ENCODE measurements at regions not wholly inside any gene's neighbourhood (a gene's known extent, or its start where the extent isn't known, plus 50 kb on each side); places are given as distances from the start of the nearest gene placed in this dataset.

- DNase-seq (ENCODE audit: low read depth): peak; percentile 1
- no peak overlapping the region for H3K4me3 ChIP-seq (replicated peaks; ENCODE audit: low read depth, low read length)
- no peak for TF ChIP-seq CTCF (IDR thresholded peaks at IDR 0.05; ENCODE audit: low read length, missing control alignments)
Observed at GRCh38 chr2:155645791-155646190, 686.7 kb downstream of the NR4A2 start.

DNA sequence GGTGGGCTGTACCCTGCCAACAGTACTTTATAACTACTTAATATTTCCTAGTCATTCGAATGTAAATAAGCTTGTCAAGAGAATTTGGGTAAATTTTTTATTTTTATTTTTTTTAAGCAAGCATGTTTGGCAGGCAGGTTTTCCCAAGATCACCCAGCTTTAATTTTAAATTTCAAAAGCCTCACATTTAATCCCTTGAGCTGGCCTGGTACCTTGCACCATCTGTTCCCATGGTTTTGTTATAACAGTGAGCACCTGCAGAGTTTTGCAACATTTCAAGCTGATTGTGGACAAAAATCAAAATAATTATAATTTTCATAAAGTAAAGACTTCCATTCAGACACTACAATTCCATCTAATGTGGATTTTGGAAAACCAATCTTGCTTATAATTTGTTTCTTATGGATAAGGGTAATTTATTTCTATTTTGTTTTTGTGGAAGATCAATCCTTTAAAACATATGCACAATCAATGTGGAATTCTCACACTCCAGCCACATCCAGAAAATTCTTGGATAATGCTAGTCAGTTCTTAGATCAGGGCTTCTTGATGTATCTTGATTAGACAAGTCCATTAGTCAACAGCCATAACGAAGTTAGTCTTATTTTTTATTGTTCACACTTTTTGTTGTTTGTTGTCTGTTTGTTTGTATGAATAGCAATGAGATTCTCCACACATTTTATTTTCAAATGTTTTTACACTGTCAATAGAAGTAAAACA, 689.3 kb downstream of the NR4A2 start:
- no peak for TF ChIP-seq CTCF (IDR thresholded peaks at IDR 0.05; ENCODE audit: low read length, missing control alignments)
- DNase-seq (ENCODE audit: low read depth): no peak
- no peak overlapping the region for H3K4me3 ChIP-seq (replicated peaks; ENCODE audit: low read depth, low read length)

DNA sequence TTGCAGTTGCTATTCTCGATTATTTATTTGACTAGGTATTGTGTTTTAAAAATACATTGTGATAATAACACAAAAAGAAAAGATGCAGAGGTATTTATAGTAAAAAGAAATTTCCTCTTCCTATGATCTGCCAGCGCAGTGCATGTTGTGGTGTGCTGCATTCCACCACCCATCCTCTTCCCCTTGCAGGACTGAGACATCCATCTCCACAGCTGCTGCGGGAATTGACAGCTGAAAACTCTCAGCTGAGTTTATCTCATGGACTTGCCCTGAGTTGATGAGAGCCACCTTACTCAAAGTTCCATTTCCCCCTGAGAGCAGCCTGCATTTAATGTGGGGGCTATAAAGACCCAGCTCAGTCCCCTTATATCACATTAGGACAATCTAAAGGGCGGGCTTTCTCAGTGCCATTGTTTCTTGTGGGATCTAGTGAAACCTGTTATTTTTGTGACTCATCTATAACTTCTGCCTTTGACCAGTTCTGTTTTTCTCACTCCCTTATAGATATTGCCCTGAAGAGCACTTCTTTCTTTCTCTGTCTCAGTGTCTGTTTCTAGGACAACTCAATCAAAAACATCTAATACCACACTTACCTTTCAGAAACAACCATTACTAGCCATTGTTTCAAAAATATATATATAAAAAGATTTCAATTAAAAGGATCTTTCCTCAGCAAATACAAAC, 698.5 kb downstream of the NR4A2 start:
- no peak for DNase-seq (ENCODE audit: low read depth)
- TF ChIP-seq CTCF (IDR thresholded peaks at IDR 0.05; ENCODE audit: low read length, missing control alignments): no peak
- H3K4me3 ChIP-seq (replicated peaks; ENCODE audit: low read depth, low read length): no peak overlapping the region

GRCh38 chr2:155633060-155633839, 699.3 kb downstream of the NR4A2 start:
- no peak for TF ChIP-seq CTCF (IDR thresholded peaks at IDR 0.05; ENCODE audit: low read length, missing control alignments)
- no peak for DNase-seq (ENCODE audit: low read depth)
- no peak overlapping the region for H3K4me3 ChIP-seq (replicated peaks; ENCODE audit: low read depth, low read length)

- TF ChIP-seq CTCF (IDR thresholded peaks at IDR 0.05; ENCODE audit: low read length, missing control alignments): no peak
- DNase-seq (ENCODE audit: low read depth): no peak
- H3K4me3 ChIP-seq (replicated peaks; ENCODE audit: low read depth, low read length): no peak overlapping the region
Observed at GRCh38 chr2:155630760-155631159, 701.8 kb downstream of the NR4A2 start.

GRCh38 chr2:155622443-155622842, 710.1 kb downstream of the NR4A2 start:
- no peak for TF ChIP-seq CTCF (IDR thresholded peaks at IDR 0.05; ENCODE audit: low read length, missing control alignments)
- no peak for DNase-seq (ENCODE audit: low read depth)
- no peak overlapping the region for H3K4me3 ChIP-seq (replicated peaks; ENCODE audit: low read depth, low read length)

Data from fibroblast of pulmonary artery (primary cell).